H54 (cell line): ENCODE measurements at regions not wholly inside any gene's neighbourhood (a gene's known extent, or its start where the extent isn't known, plus 50 kb on each side); places are given as distances from the start of the nearest gene placed in this dataset.

Experiments
- DNase-seq: peaks from one replicate; pipeline ENCODE4 v3.0.0; 2011; ENCODE audit warnings: low spot score, mixed read lengths; ENCODE audit not compliant: insufficient read length
- FAIRE-seq: peaks from 3 replicates; lab custom pipeline; 2011; peaks lifted over from hg19 to GRCh38; lab: Jason Lieb, UNC
- POLR2A ChIP-seq: IDR thresholded peaks from 2 replicates; pipeline ENCODE4 v1.6.1; 2011; ENCODE audit warnings: low read depth, mild to moderate bottlenecking, low read length

GRCh38 chr18:29154196-29154757, 977.3 kb upstream of the CDH2 start:
- FAIRE-seq (peak; percentile 53), DNase-seq (no peak)
- no peak for TF ChIP-seq POLR2A

DNA sequence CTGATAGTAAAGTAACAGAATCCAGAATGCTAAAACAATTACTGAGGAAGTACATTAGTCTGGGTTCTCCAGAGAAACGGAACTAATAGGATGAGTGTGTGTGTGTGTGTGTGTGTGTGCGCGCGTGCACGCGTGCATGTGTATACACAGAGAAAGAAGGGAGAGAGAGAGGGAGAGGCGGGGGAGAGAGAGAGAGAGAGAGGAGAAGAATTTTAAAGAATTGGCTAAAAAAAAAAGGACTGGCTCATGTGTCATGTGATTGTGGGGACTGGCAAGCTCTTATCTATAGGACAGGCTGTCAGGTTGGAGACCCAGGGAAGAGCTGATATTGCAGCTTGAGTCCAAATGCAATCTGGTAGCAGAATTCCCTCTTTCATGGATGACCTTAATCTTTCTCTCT, 976.2 kb upstream of the CDH2 start:
- DNase-seq (no peak), FAIRE-seq (no peak)
- no peak for TF ChIP-seq POLR2A

DNA sequence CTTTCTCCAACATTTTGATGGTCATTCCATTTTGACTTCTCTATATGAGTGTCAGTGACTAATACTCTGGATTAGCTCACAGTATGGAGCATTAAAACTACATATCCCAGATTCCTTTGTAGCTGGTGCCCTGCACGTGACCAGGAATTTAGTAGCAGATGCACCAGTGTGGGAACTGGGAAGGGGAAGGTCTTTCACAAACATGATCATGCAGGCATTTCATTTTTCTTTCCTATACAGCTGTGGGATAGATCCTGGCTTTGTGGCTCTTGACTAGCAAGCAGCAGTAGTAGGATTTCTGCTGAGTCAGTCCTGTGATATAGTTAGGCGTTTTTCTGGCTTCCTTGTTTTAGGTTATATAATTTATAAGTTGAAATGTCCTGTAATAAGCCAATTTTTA, 971.0 kb upstream of the CDH2 start:
- no peak for TF ChIP-seq POLR2A
- FAIRE-seq (peak; percentile 89), DNase-seq (no peak)

DNA sequence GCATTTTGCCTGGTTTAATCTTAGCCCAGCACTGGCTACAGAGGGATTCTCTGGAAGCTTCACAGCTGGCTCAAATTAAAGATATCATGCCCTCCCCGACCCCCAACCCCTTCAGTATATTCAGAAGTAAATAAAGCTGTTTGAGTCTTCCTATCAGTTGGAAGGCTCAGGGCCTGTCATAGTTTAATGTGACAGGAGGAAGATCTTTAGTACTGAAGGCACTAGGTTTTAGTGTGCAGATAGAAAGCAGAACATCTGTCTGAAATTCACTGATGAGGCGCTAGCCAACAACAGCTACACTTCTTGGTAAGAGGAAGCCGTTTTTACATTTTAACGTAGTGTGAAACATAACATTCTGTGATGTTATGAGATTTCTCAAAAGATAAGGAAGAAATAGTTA, 969.1 kb upstream of the CDH2 start:
- no peak for FAIRE-seq
- TF ChIP-seq POLR2A, result no peak
- DNase-seq, result no peak

GRCh38 chr18:29140590-29140989, 963.7 kb upstream of the CDH2 start:
- FAIRE-seq, result no peak
- DNase-seq, result no peak
- TF ChIP-seq POLR2A, result no peak

- FAIRE-seq (no peak), DNase-seq (no peak)
- no peak for TF ChIP-seq POLR2A
These were observed 961.0 kb upstream of the CDH2 start for GRCh38 chr18:29137773-29138495.

- FAIRE-seq (no peak), DNase-seq (no peak)
- no peak for TF ChIP-seq POLR2A
These were observed 947.0 kb upstream of the CDH2 start for GRCh38 chr18:29123706-29124530.

DNA sequence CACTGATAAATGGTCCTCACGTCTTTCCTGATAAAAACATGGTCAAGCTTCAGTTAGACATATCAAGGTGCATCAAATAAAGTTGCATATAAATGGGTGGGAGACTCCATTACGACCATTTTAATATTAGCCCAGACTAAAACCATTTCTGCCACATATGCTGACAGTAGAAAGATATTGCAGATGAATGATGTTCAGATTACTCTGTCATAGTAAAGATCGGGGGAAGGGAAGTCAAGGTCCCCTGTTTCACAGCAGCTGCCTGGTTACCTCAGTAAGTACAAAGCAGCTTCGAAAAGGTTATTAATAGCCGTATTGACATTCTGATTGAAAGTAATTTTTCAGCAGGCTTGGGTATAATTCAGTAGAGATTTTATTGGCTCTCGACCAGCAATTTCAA, 927.7 kb upstream of the CDH2 start:
- DNase-seq, result no peak
- TF ChIP-seq POLR2A, result no peak
- FAIRE-seq, result no peak

DNA sequence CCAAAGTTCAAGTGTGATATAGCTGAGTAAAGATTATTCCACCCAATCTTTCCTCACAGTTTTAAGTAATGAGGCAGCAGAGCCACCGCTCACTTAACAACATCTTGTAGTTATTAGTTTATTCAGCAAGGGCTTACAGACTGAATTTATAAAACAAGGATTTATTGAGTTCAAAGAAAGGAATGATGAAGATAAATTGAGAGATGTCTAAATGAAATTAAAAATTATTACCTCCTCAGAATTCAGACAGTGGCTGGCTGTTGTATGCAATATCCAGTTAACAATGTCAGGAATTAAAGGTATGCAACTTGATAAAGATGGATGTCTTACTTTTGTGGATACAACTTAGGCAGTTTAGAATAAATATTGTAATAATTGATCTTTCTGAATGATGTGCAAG, 927.3 kb upstream of the CDH2 start:
- FAIRE-seq, result no peak

GRCh38 chr18:29096079-29096770, 919.3 kb upstream of the CDH2 start:
- FAIRE-seq, result no peak
- DNase-seq, result no peak
- no peak for TF ChIP-seq POLR2A

More for the DNA sequence above, 927.3 kb upstream of the CDH2 start:
- TF ChIP-seq POLR2A, result no peak
- DNase-seq, result no peak

- DNase-seq (no peak), FAIRE-seq (no peak)
- no peak for TF ChIP-seq POLR2A
These were observed 910.8 kb upstream of the CDH2 start for GRCh38 chr18:29087616-29088246.

DNA sequence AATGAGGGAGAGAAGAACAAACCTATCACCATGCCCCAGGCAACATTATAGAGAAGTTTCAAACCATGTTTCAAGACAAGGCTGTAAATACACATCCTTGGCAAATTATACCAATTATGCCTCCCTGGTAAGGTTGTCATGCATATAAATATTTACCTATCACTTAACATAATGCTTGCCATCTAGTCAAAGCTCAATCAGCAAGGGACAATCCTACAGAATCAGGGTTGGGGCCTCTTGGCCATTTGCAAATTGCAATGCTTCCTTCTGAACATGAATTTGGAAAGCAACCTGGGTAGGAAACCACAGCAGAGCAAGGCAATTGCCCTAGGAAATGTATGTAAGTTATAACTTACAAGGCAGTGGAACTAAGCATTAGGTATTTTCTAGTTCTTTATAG, 907.2 kb upstream of the CDH2 start:
- no peak for DNase-seq
- TF ChIP-seq POLR2A, result no peak
- FAIRE-seq, result no peak

DNA sequence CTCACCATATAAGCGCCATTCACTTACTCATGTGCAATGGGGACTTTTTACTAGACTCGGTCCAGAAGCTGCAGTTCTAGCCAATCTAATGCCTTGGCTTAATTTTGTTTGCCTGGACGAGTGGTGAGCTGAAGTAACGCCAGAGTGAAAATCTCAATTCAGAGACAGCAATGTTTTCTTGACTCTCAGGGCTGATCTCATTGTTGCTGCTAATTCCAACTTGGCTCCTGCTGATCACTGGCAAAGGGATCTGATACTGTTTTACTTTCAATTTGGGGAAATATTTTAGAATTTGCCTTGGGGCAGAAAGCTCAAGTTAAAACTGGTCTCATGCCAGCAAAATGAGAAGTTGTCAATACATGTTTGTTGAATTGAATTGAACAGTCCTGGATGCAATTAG, 906.6 kb upstream of the CDH2 start:
- no peak for TF ChIP-seq POLR2A
- DNase-seq (no peak), FAIRE-seq (no peak)
